Activated T-cell treated with anti-CD3 and anti-CD28 coated beads, Interleukin-2, amount 50 U/mL, for 1 hour (primary cell): ENCODE measurements at regions not wholly inside any gene's neighbourhood (a gene's known extent, or its start where the extent isn't known, plus 50 kb on each side); places are given as distances from the start of the nearest gene placed in this dataset.
"Not testable (repeated sequence)": the region's sequence is repeated elsewhere in the genome, so short reads cannot be mapped to it uniquely, and the experiment has no call there.

ENCODE experiments used
- DNase-seq: peaks from one replicate; pipeline ENCODE4 v3.0.0-alpha.2; 2020

- DNase-seq, result no peak
Measured at GRCh38 chr6:134665029-134665723, 284.7 kb downstream of the ALDH8A1 start.

- no peak for DNase-seq
Measured at GRCh38 chr6:134663800-134664535, 285.9 kb downstream of the ALDH8A1 start.

- no peak for DNase-seq
Measured at GRCh38 chr6:134663356-134663755, 286.5 kb downstream of the ALDH8A1 start.

- no peak for DNase-seq
Measured at GRCh38 chr6:134662077-134662700, 287.7 kb downstream of the ALDH8A1 start.

GRCh38 chr6:134659885-134660284 is 290.0 kb downstream of the ALDH8A1 start:
- DNase-seq, result not testable (repeated sequence)

- DNase-seq, result no peak
Measured at GRCh38 chr6:134658596-134658995, 291.3 kb downstream of the ALDH8A1 start.

GRCh38 chr6:134657751-134658527 is 292.0 kb downstream of the ALDH8A1 start:
- DNase-seq, result no peak

GRCh38 chr6:134657343-134657742 is 292.6 kb downstream of the ALDH8A1 start:
- DNase-seq, result no peak

GRCh38 chr6:134654751-134655150 is 295.1 kb downstream of the ALDH8A1 start:
- no peak for DNase-seq

- no peak for DNase-seq
Measured at GRCh38 chr6:134651519-134651918, 298.4 kb downstream of the ALDH8A1 start.

GRCh38 chr6:134647861-134648260 is 302.0 kb downstream of the ALDH8A1 start:
- DNase-seq, result no peak

GRCh38 chr6:134642819-134643218 is 307.1 kb downstream of the ALDH8A1 start:
- no peak for DNase-seq

- DNase-seq, result no peak
Measured at GRCh38 chr6:134642279-134642678, 307.6 kb downstream of the ALDH8A1 start.

GRCh38 chr6:134640975-134641429 is 308.9 kb downstream of the ALDH8A1 start:
- peak; percentile 77 for DNase-seq

- no peak for DNase-seq
Measured at GRCh38 chr6:134640229-134640628, 309.7 kb downstream of the ALDH8A1 start.

GRCh38 chr6:134637847-134638437 is 312.0 kb downstream of the ALDH8A1 start:
- no peak for DNase-seq

GRCh38 chr6:134637282-134637681 is 312.6 kb downstream of the ALDH8A1 start:
- DNase-seq, result no peak

GRCh38 chr6:134636186-134636799 is 313.6 kb downstream of the ALDH8A1 start:
- DNase-seq, result no peak

- DNase-seq, result no peak
Measured at GRCh38 chr6:134634966-134635365, 314.9 kb downstream of the ALDH8A1 start.

GRCh38 chr6:134634466-134634865 is 315.4 kb downstream of the ALDH8A1 start:
- DNase-seq, result no peak

GRCh38 chr6:134632982-134633940 is 315.3 kb upstream of the SGK1 start:
- peak; percentile 43 for DNase-seq
